H9 (cell line): ENCODE measurements at regions not wholly inside any gene's neighbourhood (a gene's known extent, or its start where the extent isn't known, plus 50 kb on each side); places are given as distances from the start of the nearest gene placed in this dataset.

Experiments used
- DNase-seq: peaks from one replicate; pipeline ENCODE4 v3.0.0-alpha.2; 2017
- H2AFZ ChIP-seq: one replicate; pipeline ENCODE4 v1.6.1; 2013; ENCODE audit warnings: mild to moderate bottlenecking, low read length, control low read depth, moderate library complexity
- H2AK5ac ChIP-seq: 2 replicates; pipeline ENCODE4 v1.6.1; 2013; ENCODE audit warnings: low read length, control low read depth, mixed read lengths; ENCODE audit not compliant: insufficient read length
- H2BK120ac ChIP-seq: one replicate; pipeline ENCODE4 v1.6.1; 2013; ENCODE audit warnings: low read depth, mild to moderate bottlenecking, low read length, control low read depth, inconsistent platforms; ENCODE audit not compliant: poor library complexity, severe bottlenecking
- H2BK12ac ChIP-seq: 2 replicates; pipeline ENCODE4 v1.6.1; 2013; ENCODE audit warnings: low read length, control low read depth, mixed read lengths, low read depth; ENCODE audit not compliant: insufficient read length
- H2BK15ac ChIP-seq: 2 replicates; pipeline ENCODE4 v1.6.1; 2013; ENCODE audit warnings: low read depth, low read length, control low read depth
- H2BK20ac ChIP-seq: one replicate; pipeline ENCODE4 v1.6.1; 2013; ENCODE audit warnings: low read depth, mild to moderate bottlenecking, low read length, control low read depth, inconsistent platforms; ENCODE audit not compliant: poor library complexity, severe bottlenecking
- H2BK5ac ChIP-seq: 2 replicates; pipeline ENCODE4 v1.6.1; 2013; ENCODE audit warnings: low read length, control low read depth, mixed read lengths; ENCODE audit not compliant: insufficient read length
- H3K14ac ChIP-seq: 2 replicates; pipeline ENCODE4 v1.6.1; 2013; ENCODE audit warnings: low read length, control low read depth; ENCODE audit not compliant: insufficient read depth
- H3K18ac ChIP-seq: 2 replicates; pipeline ENCODE4 v1.6.1; 2013; ENCODE audit warnings: low read depth, mild to moderate bottlenecking, mixed read lengths, low read length, control low read depth; ENCODE audit not compliant: insufficient read length
- H3K23ac ChIP-seq: 2 replicates; pipeline ENCODE4 v1.6.1; 2013; ENCODE audit warnings: low read length, control low read depth, mixed read lengths, low read depth; ENCODE audit not compliant: insufficient read length
- H3K23me2 ChIP-seq: 2 replicates; pipeline ENCODE4 v1.6.1; 2013; ENCODE audit warnings: low read depth, mild to moderate bottlenecking, mixed read lengths, low read length, control low read depth; ENCODE audit not compliant: insufficient read length, poor library complexity, severe bottlenecking
- H3K27ac ChIP-seq: 2 replicates; pipeline ENCODE4 v1.5.1; 2013; ENCODE audit warnings: low read length, control low read depth, mixed read lengths, low read depth; ENCODE audit not compliant: insufficient read length
- H3K27me3 ChIP-seq: 2 replicates; pipeline ENCODE4 v1.6.1; 2013; ENCODE audit warnings: low read length, control low read depth, inconsistent platforms; ENCODE audit not compliant: insufficient read depth
- H3K4ac ChIP-seq: 2 replicates; pipeline ENCODE4 v1.6.1; 2013; ENCODE audit warnings: low read depth, mild to moderate bottlenecking, control low read depth, inconsistent platforms, low read length, moderate library complexity
- H3K4me1 ChIP-seq: 2 replicates; pipeline ENCODE4 v1.6.1; 2013; ENCODE audit warnings: low read length, control low read depth, inconsistent platforms; ENCODE audit not compliant: insufficient read depth
- H3K4me2 ChIP-seq: 2 replicates; pipeline ENCODE4 v1.6.1; 2013; ENCODE audit warnings: low read length, control low read depth, mixed read lengths; ENCODE audit not compliant: insufficient read length, insufficient read depth
- H3K56ac ChIP-seq: 2 replicates; pipeline ENCODE4 v1.6.1; 2013; ENCODE audit warnings: low read depth, mild to moderate bottlenecking, mixed read lengths, low read length, control low read depth; ENCODE audit not compliant: insufficient read length
- H3K79me1 ChIP-seq: 2 replicates; pipeline ENCODE4 v1.6.1; 2013; ENCODE audit warnings: low read depth, mild to moderate bottlenecking, moderate library complexity, low read length, control low read depth, inconsistent platforms; ENCODE audit not compliant: insufficient read depth, poor library complexity, severe bottlenecking
- H3K79me2 ChIP-seq: 2 replicates; pipeline ENCODE4 v1.6.1; 2013; ENCODE audit warnings: low read length, control low read depth, inconsistent platforms; ENCODE audit not compliant: insufficient read depth
- H3K9ac ChIP-seq: 2 replicates; pipeline ENCODE4 v1.6.1; 2013; ENCODE audit warnings: low read length, control low read depth, mixed read lengths; ENCODE audit not compliant: insufficient read length; ENCODE audit errors: extremely low read depth
- H3K9me3 ChIP-seq: one replicate; pipeline ENCODE4 v1.6.1; 2013; ENCODE audit warnings: low read depth, low read length, inconsistent platforms; ENCODE audit not compliant: control insufficient read depth
- H3T11ph ChIP-seq: one replicate; pipeline ENCODE4 v1.6.1; 2013; ENCODE audit warnings: mild to moderate bottlenecking, low read length, control low read depth, inconsistent platforms
- H4K20me1 ChIP-seq: one replicate; pipeline ENCODE4 v1.6.1; 2013; ENCODE audit not compliant: control insufficient read depth, insufficient read length, insufficient read depth
- H4K5ac ChIP-seq: 2 replicates; pipeline ENCODE4 v1.6.1; 2013; ENCODE audit warnings: low read depth, mild to moderate bottlenecking, mixed read lengths, low read length, control low read depth; ENCODE audit not compliant: insufficient read length
- H4K8ac ChIP-seq: replicated peaks from 2 replicates; pipeline ENCODE4 v1.6.1; 2013; ENCODE audit warnings: low read length, control low read depth, mixed read lengths, low read depth; ENCODE audit not compliant: insufficient read length
- H4K91ac ChIP-seq: 2 replicates; pipeline ENCODE4 v1.6.1; 2013; ENCODE audit warnings: low read depth, mild to moderate bottlenecking, moderate library complexity, mixed read lengths, low read length, control low read depth; ENCODE audit not compliant: insufficient read length
- H3K27ac Mint-ChIP-seq, 3 experiments: 2 replicates in 2 of 3; 3 replicates in 1 of 3; pipeline ENCODE4 v1.8.0; 2020 to 2021; ENCODE audit warnings: mixed read lengths in 3 of 3, mild to moderate bottlenecking in 1 of 3, moderate library complexity in 1 of 3
- H3K27me3 Mint-ChIP-seq: 2 replicates; pipeline ENCODE4 v1.8.0; 2021; ENCODE audit warnings: low read depth, mild to moderate bottlenecking, moderate library complexity, mixed read lengths
- H3K36me3 Mint-ChIP-seq, 3 experiments: 2 replicates in 2 of 3; 3 replicates in 1 of 3; pipeline ENCODE4 v1.8.0; 2020 to 2021; ENCODE audit warnings: low read depth in 3 of 3, mixed read lengths in 3 of 3; ENCODE audit not compliant: insufficient read depth in 1 of 3
- H3K4me1 Mint-ChIP-seq, 2 experiments: 2 replicates each; pipeline ENCODE4 v1.8.0; 2020; ENCODE audit warnings: mixed read lengths in 2 of 2
- H3K4me3 Mint-ChIP-seq, 2 experiments: 2 replicates in 1 of 2; 3 replicates in 1 of 2; pipeline ENCODE4 v1.8.0; 2020 to 2021; ENCODE audit warnings: mild to moderate bottlenecking in 2 of 2, mixed read lengths in 2 of 2, moderate library complexity in 1 of 2
- H3K9me3 Mint-ChIP-seq, 2 experiments: 2 replicates in 1 of 2; 3 replicates in 1 of 2; pipeline ENCODE4 v1.8.0; 2020; ENCODE audit warnings: mild to moderate bottlenecking in 2 of 2, mixed read lengths in 2 of 2, moderate library complexity in 1 of 2
- CTCF ChIP-seq: fragments of 200-600 bp; sonication (generic); conservative IDR thresholded peaks from 3 replicates; pipeline ENCODE4 v1.8.0; 2021; ENCODE audit warnings: antibody characterized with exemption, mild to moderate bottlenecking
- whole genome bisulfite sequencing: extraction: QIAGEN DNeasy Blood & Tissue Kit; methylation state at CpG from one replicate; pipeline ENCODE4 v1.1.7; 2013; ENCODE audit warnings: missing lambda C conversion rate, low lambda C conversion rate, mixed read lengths; ENCODE audit not compliant: insufficient read length; ENCODE audit errors: extremely low coverage; 5-methylcytosine and 5-hydroxymethylcytosine counted together

GRCh38 chr5:167861928-167862426 is 429.5 kb upstream of the WWC1 start:
- no peaks in the 10 kb centered on the region for H3K79me1 ChIP-seq
- no peak overlapping the region for H2BK15ac ChIP-seq
- no peak overlapping the region for H3T11ph ChIP-seq
- peaks cover 4 to 12% (median 8%) of the 10 kb centered on the region in 3 experiments; a peak in 6 of 7 replicates for H3K36me3 Mint-ChIP-seq
- H2BK20ac ChIP-seq: no peak overlapping the region
- no CpG with 5 or more reads among the region's 2 CpGs for WGBS
- no peak for DNase-seq
- H3K23me2 ChIP-seq: no peaks in the 10 kb centered on the region
- H3K27ac ChIP-seq: no peak overlapping the region
- H4K5ac ChIP-seq: no peak overlapping the region
- H3K4me1 ChIP-seq: no peaks in the 10 kb centered on the region
- no peak overlapping the region for H3K27ac Mint-ChIP-seq
- no peak overlapping the region for H3K4me3 Mint-ChIP-seq
- no peak overlapping the region for H3K56ac ChIP-seq
- no peak overlapping the region for H3K9ac ChIP-seq
- no peak overlapping the region for H3K23ac ChIP-seq
- peaks cover 0 to 7% of the 10 kb centered on the region in 2 experiments; a peak in 3 of 4 replicates for H3K4me1 Mint-ChIP-seq
- no peak overlapping the region for H4K91ac ChIP-seq
- no peak for TF ChIP-seq CTCF
- H2AK5ac ChIP-seq: no peak overlapping the region
- H3K79me2 ChIP-seq: no peaks in the 10 kb centered on the region
- no peaks in the 10 kb centered on the region for H4K20me1 ChIP-seq
- H3K9me3 Mint-ChIP-seq: peaks cover 5 to 10% of the 10 kb centered on the region in 2 experiments
- no peak overlapping the region for H2BK12ac ChIP-seq
- H3K4ac ChIP-seq: no peak overlapping the region
- no peak overlapping the region for H3K4me2 ChIP-seq
- H4K8ac ChIP-seq: no peak overlapping the region
- H2BK5ac ChIP-seq: no peak overlapping the region
- no peaks in the 10 kb centered on the region for H3K27me3 ChIP-seq
- no peak overlapping the region for H3K14ac ChIP-seq
- H2BK120ac ChIP-seq: no peak overlapping the region
- no peaks in the 10 kb centered on the region for H3K9me3 ChIP-seq
- no peak overlapping the region for H3K18ac ChIP-seq
- no peak overlapping the region for H2AFZ ChIP-seq
- H3K27me3 Mint-ChIP-seq: no peaks in the 10 kb centered on the region
